DMS53 (cell line): ENCODE measurements at regions not wholly inside any gene's neighbourhood (a gene's known extent, or its start where the extent isn't known, plus 50 kb on each side); places are given as distances from the start of the nearest gene placed in this dataset.
A peak's percentile ranks its signal among the peaks of the same experiment; 100 is the strongest.
"Not testable (repeated sequence)": the region's sequence is repeated elsewhere in the genome, so short reads cannot be mapped to it uniquely, and the experiment has no call there.

Experiments
- DNase-seq: peaks from one replicate; lab custom pipeline; 2025; lab: John Stamatoyannopoulos, UW

DNA sequence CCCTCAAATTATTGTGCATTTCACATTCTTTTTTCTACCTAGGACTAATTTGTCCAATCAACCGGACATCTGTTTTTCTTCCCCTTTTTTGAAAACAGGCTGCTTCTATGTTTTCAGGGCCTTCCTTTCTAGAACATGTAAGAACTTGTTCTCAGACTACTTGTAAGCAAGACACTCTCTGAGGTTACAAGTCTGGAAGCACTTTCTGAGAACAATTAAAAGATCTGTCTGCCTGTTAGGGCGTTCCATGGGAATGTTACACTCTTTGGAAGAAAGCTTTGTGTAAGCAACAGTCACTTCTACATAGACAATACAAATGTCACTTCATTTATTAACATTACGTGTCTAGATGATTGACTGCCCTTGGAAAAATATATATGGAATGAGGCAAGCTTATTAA is 50.9 kb upstream of the HSPB3 start:
- no peak for DNase-seq

- DNase-seq, result no peak
Observed at GRCh38 chr5:54403885-54404416, 51.5 kb upstream of the HSPB3 start.

- DNase-seq, result no peak
Observed at GRCh38 chr5:54403121-54403520, 52.4 kb upstream of the HSPB3 start.

GRCh38 chr5:54401515-54401914 is 54.0 kb upstream of the HSPB3 start:
- DNase-seq, result no peak

GRCh38 chr5:54398191-54398590 is 57.3 kb upstream of the HSPB3 start:
- no peak for DNase-seq

- no peak for DNase-seq
Observed at GRCh38 chr5:54397420-54397819, 58.1 kb upstream of the HSPB3 start.

GRCh38 chr5:54393007-54393406 is 62.5 kb upstream of the HSPB3 start:
- not testable (repeated sequence) for DNase-seq

DNA sequence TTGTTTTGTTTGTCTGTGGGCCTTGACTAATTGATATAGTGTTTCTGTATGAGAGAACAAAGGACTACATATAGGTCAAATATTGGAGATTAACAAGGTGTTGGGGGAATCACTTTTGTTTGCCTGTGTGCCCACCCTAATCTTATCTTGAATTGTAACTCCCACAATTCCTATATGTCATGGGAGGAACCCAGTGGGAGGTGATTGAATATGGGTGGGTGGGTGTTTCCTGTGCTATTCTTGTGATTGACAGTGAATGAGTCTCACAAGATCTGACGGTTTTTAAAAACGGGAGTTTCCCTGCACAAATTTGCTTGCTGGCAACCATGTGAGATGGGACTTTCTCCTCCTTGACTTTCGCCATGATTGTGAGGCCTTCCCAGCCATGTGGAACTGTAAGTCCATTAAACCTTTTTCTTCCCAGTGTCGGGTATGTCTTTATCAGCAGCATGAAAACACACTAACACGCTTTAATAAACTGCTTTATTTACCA is 64.9 kb upstream of the HSPB3 start:
- no peak for DNase-seq

DNA sequence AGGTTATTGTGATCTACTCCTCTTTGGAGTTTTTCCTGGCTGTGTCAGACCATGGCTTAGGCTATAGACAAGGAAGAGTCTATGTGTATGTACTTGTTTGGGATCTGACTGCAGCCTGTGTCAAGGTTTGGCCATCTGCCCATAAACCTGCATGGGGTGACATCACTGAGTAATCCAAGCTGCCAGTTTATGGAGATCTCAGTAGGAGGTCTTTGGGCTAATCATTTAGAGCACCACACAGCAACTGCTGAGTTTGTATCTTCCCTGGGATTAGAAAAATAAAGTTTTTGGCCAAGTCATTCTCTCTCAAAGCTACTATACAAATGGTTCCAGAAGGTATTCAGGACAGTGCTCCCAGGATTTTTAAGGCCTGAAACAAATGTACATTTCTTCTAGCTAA is 65.5 kb upstream of the HSPB3 start:
- peak; percentile 91 for DNase-seq

DNA sequence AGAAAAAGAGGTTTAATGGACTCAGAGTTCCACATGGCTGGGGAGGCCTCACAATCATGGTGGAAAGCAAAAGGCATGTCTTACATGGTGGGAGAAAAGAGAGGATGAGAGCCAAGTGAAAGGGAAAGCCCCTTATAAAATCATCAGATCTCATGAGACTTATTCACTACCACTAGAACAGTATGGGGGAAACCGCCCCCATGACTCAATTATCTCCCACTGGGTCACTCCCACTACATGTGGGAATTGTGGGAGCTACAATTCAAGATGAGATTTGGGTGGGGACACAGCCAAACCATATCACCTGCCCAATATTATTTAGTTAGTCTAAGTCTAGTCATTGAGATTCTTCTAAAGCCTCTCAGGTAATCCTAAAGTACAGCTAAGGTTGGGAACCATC is 66.1 kb upstream of the HSPB3 start:
- DNase-seq, result not testable (repeated sequence)

DNA sequence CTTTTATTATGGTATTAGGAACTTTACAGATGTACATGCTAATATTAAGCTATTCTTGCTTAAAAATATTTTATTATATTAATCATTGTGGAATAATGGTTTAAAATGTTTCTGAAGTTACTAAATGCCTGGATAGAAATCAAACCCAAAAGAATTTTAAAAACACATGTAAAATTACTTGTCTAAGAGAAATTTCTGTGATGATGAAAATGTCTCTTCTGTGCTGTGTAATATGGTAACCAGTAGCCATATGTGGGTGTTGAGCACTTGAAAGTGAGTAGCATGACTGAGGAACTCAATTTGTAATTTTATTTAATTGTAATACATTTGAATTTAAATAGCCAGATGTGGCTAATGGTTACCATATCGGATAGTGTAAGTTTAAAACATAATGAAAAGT is 66.7 kb upstream of the HSPB3 start:
- DNase-seq, result no peak

DNA sequence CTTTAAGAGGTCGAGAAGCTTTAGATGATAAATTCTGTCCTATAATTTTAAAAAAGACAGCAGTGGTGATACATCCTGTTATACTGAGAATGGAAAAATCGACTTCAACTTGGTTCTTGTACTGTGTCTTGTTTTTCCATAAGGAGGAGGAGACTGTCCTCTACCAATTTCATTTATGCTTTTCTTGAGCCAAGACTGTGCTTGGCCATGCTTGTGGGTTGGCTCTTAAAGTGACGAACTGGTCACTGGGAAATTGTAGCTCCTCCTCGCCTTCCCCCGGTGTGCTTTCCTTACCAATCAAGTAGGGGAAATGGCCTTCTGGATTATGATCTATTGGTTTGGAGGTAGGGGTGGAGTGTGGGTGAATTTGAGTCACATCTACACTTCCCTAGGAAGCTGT is 67.1 kb upstream of the HSPB3 start:
- no peak for DNase-seq

DNA sequence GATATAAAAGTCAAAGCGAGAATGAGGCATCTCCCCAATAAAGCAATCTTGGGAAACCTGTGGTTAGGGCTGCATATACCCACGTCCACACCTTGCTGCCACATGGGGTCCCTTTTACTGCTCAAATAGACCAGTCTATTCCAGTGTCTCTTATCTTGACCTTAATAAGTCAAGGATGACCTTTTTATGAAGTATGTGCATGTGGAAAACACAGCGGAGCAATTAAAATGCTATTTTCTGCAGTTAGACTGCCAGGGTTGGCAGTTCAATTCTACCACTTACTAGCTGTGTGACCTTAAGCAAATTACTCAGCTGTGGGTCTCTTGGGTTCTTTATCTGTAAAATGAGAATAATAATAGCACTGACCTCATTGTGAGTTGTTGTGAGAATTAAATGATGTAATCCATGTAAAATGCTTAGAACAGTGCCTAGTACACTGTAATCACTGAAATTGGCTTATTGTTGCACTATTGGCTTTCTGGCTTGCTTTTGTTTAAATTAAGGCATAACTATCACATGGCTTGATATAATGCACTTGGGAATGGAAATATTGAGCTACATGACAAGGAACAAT is 67.8 kb upstream of the HSPB3 start:
- no peak for DNase-seq

DNA sequence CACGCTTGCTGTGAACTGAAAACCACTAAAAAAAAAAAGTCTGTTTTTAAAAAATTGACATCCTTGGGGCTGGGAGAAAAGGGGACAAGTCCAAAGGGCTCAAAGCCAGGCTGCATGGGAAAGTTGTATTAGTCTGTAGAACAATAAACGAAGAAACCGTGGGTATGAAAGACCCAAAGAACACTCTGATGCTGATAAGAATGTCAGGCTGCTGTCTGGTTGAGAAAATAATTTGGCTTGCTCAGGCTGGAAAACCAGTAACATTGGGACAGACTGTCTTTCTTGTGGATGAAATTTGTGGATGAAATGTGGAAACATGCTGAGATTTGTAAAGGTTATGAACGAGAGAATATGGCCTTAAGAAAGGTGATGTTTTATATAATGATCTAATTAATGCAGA is 68.5 kb upstream of the HSPB3 start:
- DNase-seq, result no peak

DNA sequence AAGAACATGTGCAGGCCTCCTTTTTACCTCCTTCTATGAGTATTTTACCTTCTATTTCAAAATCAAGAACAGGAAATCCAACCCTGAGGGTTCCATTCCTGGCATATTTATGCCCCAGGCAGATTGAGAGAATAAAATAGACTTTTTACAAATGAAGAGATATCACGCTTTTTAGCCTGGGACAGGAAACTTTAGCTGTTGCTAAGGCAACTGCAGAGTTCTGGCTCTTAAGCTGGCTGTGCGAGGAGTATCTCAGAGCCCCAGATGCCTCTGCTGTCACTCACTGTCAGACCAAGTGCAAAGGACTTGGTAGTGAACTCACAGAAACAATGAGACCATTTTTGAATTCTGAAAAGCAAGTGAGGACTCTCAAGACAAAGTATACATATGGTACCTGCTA is 69.5 kb upstream of the HSPB3 start:
- DNase-seq, result no peak

- no peak for DNase-seq
Observed at GRCh38 chr5:54384356-54384933, 71.1 kb upstream of the HSPB3 start.

DNA sequence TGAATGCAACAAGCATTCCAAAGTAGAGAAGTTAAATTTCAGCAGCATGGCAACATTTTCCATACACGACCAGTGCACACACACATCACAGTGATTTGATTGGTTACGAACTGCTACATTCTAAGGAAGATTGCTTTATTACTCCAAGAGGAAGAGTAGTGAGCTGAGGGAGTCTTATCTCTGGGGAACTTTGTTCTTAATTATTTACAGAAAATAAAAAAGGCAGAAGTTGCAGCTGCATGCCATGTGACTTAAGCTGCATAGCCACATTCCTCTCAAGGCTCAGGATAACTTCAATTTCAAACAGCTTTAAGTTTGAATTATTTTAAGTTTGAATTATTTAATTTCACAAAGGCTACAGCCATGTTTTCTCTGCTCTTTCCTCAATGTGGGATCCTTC is 71.6 kb upstream of the HSPB3 start:
- no peak for DNase-seq

DNA sequence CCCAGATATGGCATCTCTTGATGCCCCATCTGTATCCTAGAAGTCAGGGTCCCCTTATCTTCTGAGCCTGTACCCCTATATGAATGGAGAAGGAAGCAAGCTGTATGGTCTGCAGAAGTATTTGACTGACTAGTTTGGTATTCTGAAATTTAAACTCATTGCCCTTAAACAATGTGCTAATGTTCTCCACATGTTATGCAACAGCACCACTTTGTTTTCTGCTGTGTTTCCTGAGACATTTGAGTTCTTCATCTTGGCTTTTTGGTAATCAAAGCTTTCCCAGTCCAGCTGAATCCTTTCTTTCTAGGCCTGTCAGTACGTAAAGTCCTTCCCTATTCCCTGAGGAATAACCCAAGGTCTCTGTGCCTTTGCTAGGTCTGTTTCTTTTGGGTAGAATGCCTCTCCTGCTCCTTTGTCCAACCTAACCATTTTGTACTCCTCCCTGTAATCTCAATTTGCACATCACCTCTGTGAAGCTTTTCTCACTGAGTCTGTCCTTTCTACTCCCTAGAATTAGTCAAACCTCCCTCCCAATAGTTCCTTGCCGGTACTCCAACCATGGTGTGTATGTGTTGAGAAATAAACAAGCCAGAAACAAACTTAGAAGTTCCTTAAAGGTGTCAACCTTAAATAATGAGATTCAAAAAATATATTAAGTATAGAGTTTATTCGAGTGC is 72.1 kb upstream of the HSPB3 start:
- DNase-seq, result no peak

DNA sequence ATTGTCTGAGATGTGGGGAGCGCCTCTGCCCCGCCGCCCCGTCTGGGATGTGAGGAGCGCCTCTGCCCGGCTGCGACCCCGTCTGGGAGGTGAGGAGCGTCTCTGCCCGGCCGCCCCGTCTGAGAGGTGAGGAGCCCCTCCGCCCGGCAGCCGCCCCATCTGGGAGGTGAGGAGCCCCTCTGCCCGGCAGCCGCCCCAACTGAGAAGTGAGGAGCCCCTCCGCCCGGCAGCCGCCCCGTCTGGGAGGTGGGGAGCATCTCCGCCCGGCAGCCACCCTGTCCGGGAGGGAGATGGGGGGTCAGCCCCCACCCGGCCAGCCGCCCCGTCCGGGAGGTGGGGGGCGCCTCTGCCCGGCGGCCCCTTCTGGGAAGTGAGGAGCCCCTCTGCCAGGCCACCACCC is 70.9 kb upstream of the ARL15 start:
- DNase-seq, result not testable (repeated sequence)

- DNase-seq, result no peak
Observed at GRCh38 chr5:54379590-54379989, 69.2 kb upstream of the ARL15 start.

GRCh38 chr5:54378707-54379106 is 68.3 kb upstream of the ARL15 start:
- DNase-seq, result no peak

DNA sequence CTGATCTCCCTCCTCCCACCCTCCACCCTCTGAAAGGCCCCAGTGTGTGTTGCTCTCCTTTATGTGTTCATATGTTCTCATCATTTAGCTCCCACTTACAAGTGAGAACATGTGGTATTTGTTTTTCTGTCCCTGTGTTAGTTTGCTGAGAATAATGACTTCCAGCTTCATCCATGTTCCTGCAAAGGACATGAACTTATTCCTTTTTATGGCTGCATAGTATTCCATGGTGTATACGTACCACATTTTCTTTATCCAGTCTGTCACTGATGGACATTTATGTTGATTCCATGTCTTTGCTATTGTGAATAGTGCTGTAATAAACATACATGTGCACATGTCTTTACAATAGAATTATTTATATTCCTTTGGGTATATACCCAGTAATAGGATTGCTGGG is 67.0 kb upstream of the ARL15 start:
- not testable (repeated sequence) for DNase-seq

- no peak for DNase-seq
Observed at GRCh38 chr5:54370982-54371381, 60.6 kb upstream of the ARL15 start.
